Breast epithelium (tissue), 4 donors: ENCODE measurements at regions not wholly inside any gene's neighbourhood (a gene's known extent, or its start where the extent isn't known, plus 50 kb on each side); places are given as distances from the start of the nearest gene placed in this dataset.

Source experiments
- DNase-seq, 2 donors: peaks; one replicate each; pipeline ENCODE4 v3.0.0-alpha.2; 2019; ENCODE audit warnings: low spot score in 2 of 2
- H3K27ac ChIP-seq, 2 donors: fragments of 200-600 bp; sonication (generic) in 1 of 2; one replicate each; pipeline ENCODE4 v1.5.1; 2016 to 2019; ENCODE audit warnings: mild to moderate bottlenecking in 1 of 2
- H3K27me3 ChIP-seq, 2 donors: fragments of 200-600 bp; sonication (generic) in 1 of 2; one replicate each; pipeline versions ENCODE4 v1.5.1 to v1.6.0; 2017 to 2019; ENCODE audit warnings: control low read depth in 1 of 2, mild to moderate bottlenecking in 1 of 2
- H3K36me3 ChIP-seq: fragments of 200-600 bp; one replicate; pipeline ENCODE4 v1.5.1; 2019
- H3K4me1 ChIP-seq, 2 donors: fragments of 200-600 bp; sonication (generic); one replicate each; pipeline ENCODE4 v1.5.1; 2016 to 2019; ENCODE audit warnings: control low read depth in 1 of 2
- H3K4me3 ChIP-seq, 3 donors: fragments of 200-600 bp; sonication (generic); 1 replicate in 2 of 3; 2 replicates in 1 of 3; pipeline ENCODE4 v1.5.1; 2016 to 2019; ENCODE audit warnings: mild to moderate bottlenecking in 3 of 3, moderate library complexity in 2 of 3
- H3K9me3 ChIP-seq, 2 donors: fragments of 200-600 bp; sonication (generic) in 1 of 2; one replicate each; pipeline ENCODE4 v1.5.1; 2016 to 2019; ENCODE audit warnings: control low read depth in 1 of 2
- POLR2A ChIP-seq: fragments of 450-650 bp; IDR thresholded peaks from one replicate; pipeline ENCODE4 v1.6.1; 2016; ENCODE audit warnings: antibody characterized with exemption, mild to moderate bottlenecking, moderate library complexity
- POLR2AphosphoS5 ChIP-seq, 3 donors: sonication (generic); formaldehyde crosslinking; IDR thresholded peaks; one replicate each; pipeline ENCODE4 v1.6.1; 2017; ENCODE audit warnings: antibody characterized with exemption in 3 of 3
- intact Hi-C: fragments of 100-400 bp; cut with DNase I; formaldehyde crosslinking; loops from one replicate; pipeline ENCODE4 v1.15.1; 2023; ENCODE audit warnings: low total_unique reads
- TF ChIP-seq, protein P1 (sequence below), 3 donors: fragments of 450-650 bp; IDR thresholded peaks; one replicate each; pipeline ENCODE4 v1.5.1; 2016 to 2017; ENCODE audit warnings: antibody characterized with exemption in 3 of 3, mild to moderate bottlenecking in 3 of 3, moderate library complexity in 3 of 3

DNA sequence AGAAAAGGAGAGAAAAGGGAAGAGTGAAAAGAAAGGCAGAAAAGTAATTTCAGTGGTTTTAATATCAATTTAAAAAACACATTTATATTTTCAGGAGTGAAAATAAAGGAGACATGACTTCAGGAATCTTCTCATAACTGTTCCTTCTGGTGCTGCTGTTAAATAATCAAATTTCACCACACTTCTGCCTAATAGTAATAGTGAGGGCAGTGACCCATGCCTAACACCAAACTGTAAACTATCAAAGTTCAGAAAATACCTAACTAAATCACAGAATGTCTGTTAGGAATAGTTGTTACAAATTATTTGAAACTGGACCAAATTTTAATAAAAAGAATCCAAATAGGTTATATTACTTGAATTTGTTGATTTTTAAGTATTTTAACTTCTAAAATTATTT, 169.4 kb downstream of the RPL10L start:
- no peak for DNase-seq
- no peaks in the 10 kb centered on the region for H3K9me3 ChIP-seq
- no peak for TF ChIP-seq POLR2A
- TF ChIP-seq, protein P1, sequence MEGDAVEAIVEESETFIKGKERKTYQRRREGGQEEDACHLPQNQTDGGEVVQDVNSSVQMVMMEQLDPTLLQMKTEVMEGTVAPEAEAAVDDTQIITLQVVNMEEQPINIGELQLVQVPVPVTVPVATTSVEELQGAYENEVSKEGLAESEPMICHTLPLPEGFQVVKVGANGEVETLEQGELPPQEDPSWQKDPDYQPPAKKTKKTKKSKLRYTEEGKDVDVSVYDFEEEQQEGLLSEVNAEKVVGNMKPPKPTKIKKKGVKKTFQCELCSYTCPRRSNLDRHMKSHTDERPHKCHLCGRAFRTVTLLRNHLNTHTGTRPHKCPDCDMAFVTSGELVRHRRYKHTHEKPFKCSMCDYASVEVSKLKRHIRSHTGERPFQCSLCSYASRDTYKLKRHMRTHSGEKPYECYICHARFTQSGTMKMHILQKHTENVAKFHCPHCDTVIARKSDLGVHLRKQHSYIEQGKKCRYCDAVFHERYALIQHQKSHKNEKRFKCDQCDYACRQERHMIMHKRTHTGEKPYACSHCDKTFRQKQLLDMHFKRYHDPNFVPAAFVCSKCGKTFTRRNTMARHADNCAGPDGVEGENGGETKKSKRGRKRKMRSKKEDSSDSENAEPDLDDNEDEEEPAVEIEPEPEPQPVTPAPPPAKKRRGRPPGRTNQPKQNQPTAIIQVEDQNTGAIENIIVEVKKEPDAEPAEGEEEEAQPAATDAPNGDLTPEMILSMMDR (IDR thresholded peaks at IDR 0.05): no peak
- no peak for TF ChIP-seq POLR2AphosphoS5 (IDR thresholded peaks at IDR 0.05)
- intact Hi-C loops: no loop called here
- H3K27me3 ChIP-seq: no peaks in the 10 kb centered on the region
- H3K36me3 ChIP-seq: no peaks in the 10 kb centered on the region
- H3K4me1 ChIP-seq: no peaks in the 10 kb centered on the region
- H3K27ac ChIP-seq: no peak overlapping the region
- H3K4me3 ChIP-seq: no peak overlapping the region

DNA sequence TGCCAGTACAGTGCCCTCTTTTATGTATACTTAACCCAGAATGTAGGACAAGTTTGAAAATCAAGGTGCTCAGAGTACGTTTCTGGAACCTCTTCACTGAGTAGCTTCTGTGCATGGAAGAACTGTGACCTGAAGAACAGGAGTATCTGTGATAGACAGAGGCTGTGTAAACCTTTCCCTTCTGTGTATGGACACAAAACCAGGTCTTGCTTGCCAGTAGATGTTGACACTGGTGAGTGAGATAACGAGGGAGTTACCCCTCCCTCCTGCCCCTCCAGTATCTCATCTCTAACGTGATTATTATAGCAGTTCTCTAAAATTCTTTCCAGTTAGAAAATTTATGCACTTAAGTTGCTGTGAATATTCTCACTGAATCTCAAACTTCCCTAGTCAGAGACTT, 170.8 kb downstream of the RPL10L start:
- Histone ChIP-seq H3K4me3 (no peak overlapping the region), H3K36me3 (no peaks in the 10 kb centered on the region), H3K9me3 (no peaks in the 10 kb centered on the region), H3K4me1 (no peaks in the 10 kb centered on the region), H3K27me3 (no peaks in the 10 kb centered on the region), H3K27ac (no peak overlapping the region)
- DNase-seq: no peak
- intact Hi-C loops: no loop called here
- TF ChIP-seq POLR2AphosphoS5 (IDR thresholded peaks at IDR 0.05) (no peak), POLR2A (no peak)
- TF ChIP-seq, protein P1 (IDR thresholded peaks at IDR 0.05): no peak

DNA sequence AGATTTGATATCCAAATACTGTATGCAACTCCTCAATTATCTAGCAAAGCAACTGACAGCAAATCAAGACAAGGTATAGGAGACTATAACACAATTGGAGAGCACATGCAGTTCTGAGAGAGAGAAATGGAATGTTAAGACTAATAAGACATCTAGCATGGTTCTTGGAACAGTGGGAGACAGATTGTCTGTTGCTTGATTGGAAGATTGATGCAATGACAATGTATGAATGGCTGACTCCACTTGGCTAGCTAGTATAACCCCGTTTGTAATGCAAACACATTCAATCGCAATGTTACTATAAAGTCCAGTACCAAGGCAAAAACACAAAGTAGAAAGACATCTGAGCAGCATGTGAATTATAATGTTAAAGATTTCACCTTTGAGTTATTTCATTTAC, 179.3 kb downstream of the RPL10L start:
- no peak for DNase-seq
- Histone ChIP-seq H3K9me3 (no peaks in the 10 kb centered on the region), H3K27ac (no peak overlapping the region), H3K27me3 (no peaks in the 10 kb centered on the region), H3K4me1 (no peaks in the 10 kb centered on the region), H3K36me3 (no peaks in the 10 kb centered on the region), H3K4me3 (no peak overlapping the region)
- TF ChIP-seq POLR2A (no peak), POLR2AphosphoS5 (IDR thresholded peaks at IDR 0.05) (no peak)
- TF ChIP-seq, protein P1 (IDR thresholded peaks at IDR 0.05): no peak
- intact Hi-C loops: no loop called here

DNA sequence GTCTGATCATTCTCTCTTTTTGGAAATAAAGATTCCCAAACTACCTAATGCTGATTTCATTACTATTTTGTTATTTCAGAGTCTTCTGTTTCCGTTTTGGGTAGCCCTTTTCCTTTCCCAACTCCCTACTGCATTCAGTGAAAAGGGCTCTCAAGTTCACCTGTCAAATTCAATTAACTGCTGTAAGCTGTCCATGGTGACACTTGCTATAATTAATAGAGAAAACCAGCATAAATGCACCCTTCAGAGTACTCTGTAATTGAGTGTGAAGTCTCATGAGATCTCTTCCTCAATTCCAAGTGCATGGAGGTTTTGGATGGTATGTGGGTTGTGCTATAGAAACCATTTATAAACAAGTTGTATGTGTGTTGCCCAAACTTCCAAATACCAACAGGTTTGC, 187.2 kb downstream of the RPL10L start:
- H3K4me1 ChIP-seq: no peaks in the 10 kb centered on the region
- TF ChIP-seq, protein P1 (IDR thresholded peaks at IDR 0.05): no peak
- TF ChIP-seq POLR2AphosphoS5 (IDR thresholded peaks at IDR 0.05) (no peak), POLR2A (no peak)
- H3K27me3 ChIP-seq: no peaks in the 10 kb centered on the region
- no peak overlapping the region for H3K27ac ChIP-seq
- intact Hi-C loops: no loop called here
- no peak overlapping the region for H3K4me3 ChIP-seq
- H3K36me3 ChIP-seq: no peaks in the 10 kb centered on the region
- DNase-seq: no peak
- no peaks in the 10 kb centered on the region for H3K9me3 ChIP-seq

DNA sequence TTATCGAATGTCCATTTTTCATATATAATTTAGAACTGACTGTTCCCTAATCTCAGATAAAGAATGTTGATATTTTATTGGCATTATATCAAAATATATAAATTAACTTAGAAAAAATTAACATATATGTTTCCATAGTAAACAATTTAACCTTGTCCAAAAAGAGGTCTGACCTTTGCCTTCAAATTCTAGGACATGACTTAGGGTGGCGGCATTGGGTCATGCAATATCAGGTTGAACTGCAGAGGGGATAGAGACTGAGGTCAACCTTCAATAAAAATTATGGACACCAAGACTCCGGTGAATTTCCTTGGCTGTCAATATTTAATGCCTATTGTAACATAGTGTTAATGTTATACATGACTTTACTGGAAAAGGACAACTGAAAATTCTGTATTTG, 199.8 kb downstream of the RPL10L start:
- no peaks in the 10 kb centered on the region for H3K27me3 ChIP-seq
- H3K9me3 ChIP-seq: no peaks in the 10 kb centered on the region
- H3K4me3 ChIP-seq: no peak overlapping the region
- H3K4me1 ChIP-seq: no peaks in the 10 kb centered on the region
- DNase-seq: no peak
- intact Hi-C loops: no loop called here
- TF ChIP-seq POLR2AphosphoS5 (IDR thresholded peaks at IDR 0.05) (no peak), POLR2A (no peak)
- TF ChIP-seq, protein P1 (IDR thresholded peaks at IDR 0.05): no peak
- no peak overlapping the region for H3K27ac ChIP-seq
- no peaks in the 10 kb centered on the region for H3K36me3 ChIP-seq
